Activated CD4-positive, alpha-beta memory T cell treated with anti-CD3 and anti-CD28 coated beads for 36 hours (primary cell): ENCODE measurements at regions not wholly inside any gene's neighbourhood (a gene's known extent, or its start where the extent isn't known, plus 50 kb on each side); places are given as distances from the start of the nearest gene placed in this dataset.
A peak's percentile ranks its signal among the peaks of the same experiment; 100 is the strongest.

ENCODE experiments used
- CTCF ChIA-PET: fragments of 350-600 bp; sonication (Branson Sonifier 250); formaldehyde crosslinking; loops from one replicate; lab custom pipeline; 2021; ENCODE audit warnings: antibody characterized with exemption, inconsistent platforms; lab: Charles Lee
- POLR2A ChIA-PET: fragments of 350-600 bp; sonication (Branson Sonifier 250); formaldehyde crosslinking; loops from one replicate; lab custom pipeline; 2021; ENCODE audit warnings: antibody characterized with exemption; lab: Charles Lee
- DNase-seq: peaks from one replicate; pipeline ENCODE4 v3.0.0-alpha.2; 2020
- H3K27ac Mint-ChIP-seq: one replicate; pipeline ENCODE4 v1.8.0; 2021; ENCODE audit warnings: mixed read lengths
- H3K27me3 Mint-ChIP-seq: one replicate; pipeline ENCODE4 v1.8.0; 2021; ENCODE audit warnings: mixed read lengths
- H3K36me3 Mint-ChIP-seq: one replicate; pipeline ENCODE4 v1.8.0; 2021; ENCODE audit warnings: mixed read lengths
- H3K4me1 Mint-ChIP-seq: one replicate; pipeline ENCODE4 v1.8.0; 2021; ENCODE audit warnings: low read depth, mixed read lengths
- H3K4me3 Mint-ChIP-seq: one replicate; pipeline ENCODE4 v1.8.0; 2021; ENCODE audit warnings: mild to moderate bottlenecking, mixed read lengths
- H3K9me3 Mint-ChIP-seq: one replicate; pipeline ENCODE4 v1.8.0; 2021; ENCODE audit warnings: mixed read lengths
- intact Hi-C: fragments of 100-400 bp; cut with micrococcal nuclease; formaldehyde crosslinking; loops from one replicate; pipeline ENCODE4 v1.15.1; 2023

DNA sequence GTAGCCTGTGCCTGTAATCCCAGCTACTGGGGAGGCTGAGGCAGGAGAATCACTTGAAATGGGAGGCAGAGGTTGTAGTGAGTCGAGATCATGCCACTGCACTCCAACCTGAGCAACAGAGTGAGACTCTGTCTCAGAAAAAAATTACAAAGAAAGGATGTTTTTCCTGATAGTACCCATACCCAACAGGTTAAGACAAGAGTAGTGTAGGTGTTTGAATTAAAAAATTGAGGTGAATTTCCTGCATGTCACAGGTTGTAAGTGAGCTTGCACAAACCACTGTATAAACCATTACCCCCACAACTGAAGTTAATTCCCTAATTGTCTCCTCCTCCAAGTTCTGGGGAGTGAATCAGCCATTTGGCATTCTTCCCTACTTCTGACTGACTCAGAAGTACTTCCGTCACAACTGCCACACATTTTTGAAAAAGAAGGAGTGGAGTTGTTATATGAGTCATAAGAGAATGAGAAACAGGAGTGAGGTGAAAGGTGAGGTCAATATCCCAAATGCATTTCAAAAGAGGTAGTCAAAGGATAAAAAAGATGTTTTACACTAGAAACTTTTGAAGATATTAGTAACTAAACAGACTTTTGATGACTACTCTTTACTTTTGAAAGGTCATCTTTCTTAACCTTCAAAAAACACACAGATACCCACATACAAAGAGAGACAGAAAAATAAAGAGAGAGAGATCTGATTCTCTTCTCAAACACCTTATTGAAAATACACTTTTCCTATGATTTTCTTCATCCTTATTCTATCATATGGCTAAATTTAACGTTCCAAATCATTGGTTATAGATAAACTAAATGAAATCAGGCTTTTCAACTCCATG is 134.5 kb downstream of the BTC start:
- no peak for DNase-seq
- ChIA-PET CTCF (no interaction called here), POLR2A (no interaction called here)
- intact Hi-C loops: no loop called here
- Mint-ChIP-seq H3K27me3 (peaks cover 14% of the 10 kb centered on the region), H3K4me1 (peaks cover 3% of the 10 kb centered on the region), H3K36me3 (no peaks in the 10 kb centered on the region), H3K27ac (no peak overlapping the region), H3K4me3 (no peak overlapping the region), H3K9me3 (no peaks in the 10 kb centered on the region)

DNA sequence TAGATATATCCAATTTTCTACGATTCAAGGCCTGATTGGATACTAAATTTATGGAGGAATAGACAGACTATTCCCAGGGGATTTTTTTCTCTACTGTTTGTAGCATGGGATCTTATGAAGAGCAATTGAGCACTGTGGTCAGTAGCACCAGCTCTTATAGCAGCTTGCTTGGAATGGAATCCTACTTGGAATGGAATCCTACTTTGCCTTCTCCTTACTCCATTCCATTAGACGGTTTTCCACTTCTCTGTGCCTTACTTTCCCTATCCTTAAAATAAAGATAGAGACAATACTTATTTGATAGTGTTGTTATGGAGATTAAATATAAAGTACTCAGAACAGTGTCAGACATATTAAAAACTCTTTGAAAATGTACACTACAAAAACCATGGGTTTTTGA is 133.5 kb downstream of the BTC start:
- POLR2A ChIA-PET: no interaction called here
- peaks cover 3% of the 10 kb centered on the region for H3K4me1 Mint-ChIP-seq
- intact Hi-C loops: no loop called here
- CTCF ChIA-PET: interaction anchor here (0.6 kb wide), 1 partner anchor 284 kb away, joined by 3 read pairs; no protein-coding TSS in a partner anchor
- no peak for DNase-seq
- no peaks in the 10 kb centered on the region for H3K9me3 Mint-ChIP-seq
- no peak overlapping the region for H3K27ac Mint-ChIP-seq
- H3K27me3 Mint-ChIP-seq: peaks cover 8% of the 10 kb centered on the region
- H3K36me3 Mint-ChIP-seq: no peaks in the 10 kb centered on the region
- H3K4me3 Mint-ChIP-seq: no peak overlapping the region

DNA sequence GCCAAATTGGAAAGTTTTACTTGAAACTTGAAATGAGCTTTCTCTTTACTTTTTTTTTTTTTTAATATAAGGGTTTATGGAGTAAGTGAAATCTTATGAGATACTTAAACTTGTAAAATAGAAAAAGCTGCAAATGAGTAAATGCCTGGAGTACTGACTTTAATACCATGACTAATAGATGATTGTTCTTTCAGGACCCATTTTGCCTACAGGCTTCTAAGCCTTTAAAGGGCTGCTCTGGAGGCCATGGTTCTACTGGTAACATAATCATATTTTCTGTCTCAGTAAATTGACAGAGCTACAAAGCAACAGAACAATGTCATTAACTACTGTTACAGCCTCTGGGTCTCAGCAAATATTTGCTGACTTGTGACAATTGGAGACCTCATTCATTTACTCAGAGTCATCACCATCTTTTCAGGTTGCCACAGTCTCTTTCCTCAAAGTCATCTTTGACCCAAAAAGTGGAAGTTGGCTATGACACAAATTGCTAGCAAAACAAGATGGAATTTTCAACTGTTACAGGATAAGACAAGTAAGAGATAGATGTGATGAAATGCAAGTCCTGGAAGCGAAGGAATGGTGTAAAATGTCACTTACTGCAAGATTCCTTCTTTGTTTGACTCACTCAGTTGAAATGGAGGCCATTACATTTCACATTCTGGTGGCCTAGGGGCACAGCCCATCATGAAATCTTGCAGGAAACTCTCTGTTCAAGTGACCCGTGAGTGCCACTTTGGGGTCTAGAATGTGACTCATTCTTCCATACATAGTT is 132.7 kb downstream of the BTC start:
- intact Hi-C loops: no loop called here

DNA sequence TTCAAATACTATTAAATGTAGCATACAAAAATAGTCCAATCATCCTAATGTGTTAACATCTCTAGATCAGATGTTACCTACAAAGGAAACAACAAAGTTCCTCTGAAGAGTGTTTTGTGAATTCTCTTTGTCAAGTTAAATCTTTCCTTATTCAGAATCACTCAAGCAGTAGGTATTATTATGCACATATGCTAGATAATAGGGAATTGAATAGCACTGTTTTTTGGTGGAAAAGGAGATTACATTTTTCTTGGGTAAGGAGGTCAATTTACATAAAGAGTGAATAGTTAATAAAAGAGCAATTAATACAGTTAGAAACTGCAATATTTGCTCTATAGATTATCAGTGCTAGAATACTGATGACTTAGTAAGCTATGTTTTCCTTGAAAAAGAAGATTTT is 130.7 kb downstream of the BTC start:
- CTCF ChIA-PET: no interaction called here
- POLR2A ChIA-PET: no interaction called here
- Mint-ChIP-seq H3K36me3 (no peaks in the 10 kb centered on the region), H3K27me3 (peaks cover 6% of the 10 kb centered on the region), H3K27ac (no peak overlapping the region), H3K4me3 (no peak overlapping the region), H3K9me3 (no peaks in the 10 kb centered on the region), H3K4me1 (peaks cover 3% of the 10 kb centered on the region)
- intact Hi-C loops: no loop called here
- no peak for DNase-seq

More for the DNA sequence above, 132.7 kb downstream of the BTC start:
- no peak for DNase-seq
- Mint-ChIP-seq H3K4me3 (no peak overlapping the region), H3K36me3 (no peaks in the 10 kb centered on the region), H3K9me3 (no peaks in the 10 kb centered on the region), H3K27ac (no peak overlapping the region), H3K4me1 (peaks cover 3% of the 10 kb centered on the region), H3K27me3 (peaks cover 8% of the 10 kb centered on the region)
- ChIA-PET CTCF (interaction anchor here (0.6 kb wide), 1 partner anchor 285 kb away, joined by 3 read pairs; no protein-coding TSS in a partner anchor), POLR2A (no interaction called here)

DNA sequence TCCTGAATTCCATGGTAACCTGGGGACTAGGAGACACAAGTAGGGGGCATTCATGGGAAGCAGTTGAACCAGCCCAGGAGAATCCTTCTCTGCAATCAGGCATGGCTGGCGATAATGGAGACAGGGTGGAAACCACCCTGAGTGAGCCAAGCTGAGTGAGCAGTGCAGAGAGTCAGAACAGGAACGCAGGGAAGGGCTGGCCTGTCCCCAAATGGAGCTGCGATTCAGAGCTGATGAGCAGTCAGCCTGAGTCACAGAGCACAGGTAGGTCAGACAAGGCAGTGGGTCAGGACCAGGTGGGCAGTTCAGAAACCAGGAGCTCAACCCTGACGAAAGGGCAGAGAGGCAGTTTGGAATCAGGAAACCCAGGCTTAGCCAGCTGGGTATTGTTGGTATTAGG is 129.0 kb downstream of the BTC start:
- peaks cover 6% of the 10 kb centered on the region for H3K27me3 Mint-ChIP-seq
- H3K36me3 Mint-ChIP-seq: no peaks in the 10 kb centered on the region
- intact Hi-C loops: no loop called here
- ChIA-PET POLR2A (no interaction called here), CTCF (no interaction called here)
- H3K4me3 Mint-ChIP-seq: no peak overlapping the region
- peaks cover 3% of the 10 kb centered on the region for H3K4me1 Mint-ChIP-seq
- peak; percentile 8 for DNase-seq
- H3K9me3 Mint-ChIP-seq: no peaks in the 10 kb centered on the region
- no peak overlapping the region for H3K27ac Mint-ChIP-seq

DNA sequence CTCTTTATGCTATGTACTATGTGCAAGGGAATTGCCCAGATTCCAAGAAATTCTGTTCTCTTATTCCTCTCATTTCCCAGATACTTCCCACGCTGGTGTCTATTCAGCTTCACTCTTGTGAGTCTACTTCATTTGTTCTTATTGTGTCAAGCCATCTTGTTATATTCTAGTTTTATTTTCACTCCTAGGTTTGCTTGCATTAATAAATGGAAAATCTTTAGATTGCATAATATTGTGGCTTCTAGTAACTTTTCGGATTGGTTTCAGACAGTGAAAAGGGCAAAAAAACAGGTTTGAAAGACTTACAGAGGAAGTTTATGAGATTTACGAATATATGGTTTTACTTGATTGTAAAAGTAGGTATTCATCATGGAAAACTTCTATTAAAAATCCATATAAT is 128.4 kb downstream of the BTC start:
- Mint-ChIP-seq H3K27ac (no peak overlapping the region), H3K36me3 (no peaks in the 10 kb centered on the region), H3K9me3 (no peaks in the 10 kb centered on the region), H3K4me3 (no peak overlapping the region), H3K4me1 (peaks cover 3% of the 10 kb centered on the region), H3K27me3 (peaks cover 6% of the 10 kb centered on the region)
- ChIA-PET CTCF (interaction anchor here (1.2 kb wide), 1 partner anchor 10 kb away, joined by 6 read pairs; no protein-coding TSS in a partner anchor), POLR2A (no interaction called here)
- DNase-seq: no peak
- intact Hi-C loops: no loop called here

DNA sequence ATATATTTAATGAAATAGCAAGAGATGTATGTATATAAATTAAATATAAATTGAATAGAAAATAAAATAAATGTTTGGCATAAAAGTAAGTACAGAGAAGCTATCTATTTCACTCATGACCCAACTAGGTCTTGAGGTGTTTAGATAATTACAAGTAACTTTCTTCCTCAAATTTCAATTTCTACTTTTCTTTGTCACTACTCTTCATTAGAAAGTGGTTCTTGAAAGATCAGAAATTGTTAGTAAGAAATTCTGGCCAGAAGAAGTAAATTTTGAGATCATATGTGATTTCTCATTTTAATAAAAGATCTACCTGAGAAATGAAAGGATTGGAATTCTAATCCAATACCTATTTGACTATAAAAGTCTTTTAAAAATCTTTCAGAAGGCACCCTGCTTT is 126.9 kb downstream of the BTC start:
- Mint-ChIP-seq H3K36me3 (no peaks in the 10 kb centered on the region), H3K27me3 (peaks cover 7% of the 10 kb centered on the region), H3K4me3 (no peak overlapping the region), H3K4me1 (no peaks in the 10 kb centered on the region), H3K27ac (no peak overlapping the region), H3K9me3 (no peaks in the 10 kb centered on the region)
- ChIA-PET POLR2A (no interaction called here), CTCF (interaction anchor here (0.6 kb wide), 1 partner anchor 10 kb away, joined by 3 read pairs; no protein-coding TSS in a partner anchor)
- no peak for DNase-seq
- intact Hi-C loops: no loop called here

DNA sequence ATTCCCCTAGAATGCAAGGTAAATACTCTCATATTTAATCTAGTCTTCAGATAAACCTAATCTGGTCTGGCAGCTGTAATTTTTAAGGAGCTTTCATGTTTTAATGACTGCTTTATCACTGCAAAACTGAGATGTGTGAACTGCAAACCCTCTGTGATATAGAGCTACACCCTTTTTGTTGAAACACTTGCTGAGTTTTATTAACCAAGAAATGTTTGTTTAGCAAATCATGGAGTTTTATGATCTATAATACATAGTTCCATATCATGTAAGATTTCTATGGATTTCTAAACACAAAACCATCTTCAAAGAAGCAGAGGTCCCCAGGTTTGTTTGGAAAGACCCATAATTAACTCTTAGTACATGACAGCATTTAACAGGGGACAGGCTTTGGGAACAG is 126.4 kb downstream of the BTC start:
- intact Hi-C loops: no loop called here
- Mint-ChIP-seq H3K27ac (no peak overlapping the region), H3K9me3 (no peaks in the 10 kb centered on the region), H3K4me1 (no peaks in the 10 kb centered on the region), H3K27me3 (peaks cover 7% of the 10 kb centered on the region), H3K4me3 (no peak overlapping the region), H3K36me3 (no peaks in the 10 kb centered on the region)
- ChIA-PET POLR2A (no interaction called here), CTCF (interaction anchor here (0.6 kb wide), 1 partner anchor 10 kb away, joined by 3 read pairs; no protein-coding TSS in a partner anchor)
- DNase-seq: no peak

DNA sequence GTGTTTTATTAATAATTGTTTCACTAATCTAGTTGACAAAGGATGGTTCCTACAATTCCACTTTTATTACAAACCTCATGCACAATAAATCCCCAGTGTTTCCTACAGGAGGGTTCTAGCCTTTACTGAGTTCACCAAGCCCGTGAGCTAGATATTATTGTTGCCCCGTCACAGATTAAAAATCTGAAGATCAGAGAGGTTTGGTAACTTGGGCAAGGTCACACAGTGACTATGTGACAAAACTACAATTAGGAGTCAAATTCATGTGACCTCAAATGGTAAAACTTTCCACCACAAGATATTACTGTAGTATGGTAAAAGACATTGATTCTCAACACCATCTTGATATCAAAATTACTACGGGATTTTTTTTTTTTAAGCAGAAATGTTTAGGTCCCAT is 124.6 kb downstream of the BTC start:
- no peaks in the 10 kb centered on the region for H3K4me1 Mint-ChIP-seq
- H3K27ac Mint-ChIP-seq: no peak overlapping the region
- CTCF ChIA-PET: interaction anchor here (0.6 to 1.1 kb wide), 2 partner anchors 241 to 291 kb away, joined by 3 read pairs; no protein-coding TSS in a partner anchor
- H3K36me3 Mint-ChIP-seq: no peaks in the 10 kb centered on the region
- POLR2A ChIA-PET: no interaction called here
- H3K9me3 Mint-ChIP-seq: no peaks in the 10 kb centered on the region
- H3K4me3 Mint-ChIP-seq: no peak overlapping the region
- peaks cover 2% of the 10 kb centered on the region for H3K27me3 Mint-ChIP-seq
- DNase-seq: no peak
- intact Hi-C loops: loop anchor here (5.0 kb wide), 1 partner anchor 132 kb away; no protein-coding TSS in a partner anchor

DNA sequence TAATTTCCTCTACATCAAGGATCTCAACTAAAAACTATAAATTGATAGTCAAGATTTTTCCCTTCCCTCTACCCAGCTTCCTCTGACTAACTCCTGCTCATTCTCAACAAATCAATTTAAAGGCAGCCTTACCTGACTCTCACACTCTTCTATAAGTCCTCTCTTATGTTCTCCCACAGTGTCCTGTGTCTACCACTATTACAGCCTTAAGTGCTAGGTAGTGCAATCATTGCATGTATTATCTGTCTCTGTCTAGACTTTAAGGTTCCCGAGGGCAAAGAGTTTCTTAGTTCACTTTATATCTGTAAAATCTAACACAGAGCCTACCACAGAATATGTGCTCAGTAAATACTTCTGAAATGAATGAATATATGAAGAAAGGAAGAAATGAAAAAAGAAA is 123.7 kb downstream of the BTC start:
- CTCF ChIA-PET: interaction anchor here (0.6 to 1.7 kb wide), 8 partner anchors 140 to 445 kb away, joined by 3 to 22 read pairs (median 4); no protein-coding TSS in a partner anchor
- Mint-ChIP-seq H3K4me1 (no peaks in the 10 kb centered on the region), H3K9me3 (no peaks in the 10 kb centered on the region), H3K27ac (no peak overlapping the region), H3K36me3 (no peaks in the 10 kb centered on the region), H3K27me3 (peaks cover 2% of the 10 kb centered on the region), H3K4me3 (no peak overlapping the region)
- DNase-seq: no peak
- POLR2A ChIA-PET: no interaction called here
- intact Hi-C loops: loop anchor here (5.0 kb wide), 1 partner anchor 133 kb away; no protein-coding TSS in a partner anchor

DNA sequence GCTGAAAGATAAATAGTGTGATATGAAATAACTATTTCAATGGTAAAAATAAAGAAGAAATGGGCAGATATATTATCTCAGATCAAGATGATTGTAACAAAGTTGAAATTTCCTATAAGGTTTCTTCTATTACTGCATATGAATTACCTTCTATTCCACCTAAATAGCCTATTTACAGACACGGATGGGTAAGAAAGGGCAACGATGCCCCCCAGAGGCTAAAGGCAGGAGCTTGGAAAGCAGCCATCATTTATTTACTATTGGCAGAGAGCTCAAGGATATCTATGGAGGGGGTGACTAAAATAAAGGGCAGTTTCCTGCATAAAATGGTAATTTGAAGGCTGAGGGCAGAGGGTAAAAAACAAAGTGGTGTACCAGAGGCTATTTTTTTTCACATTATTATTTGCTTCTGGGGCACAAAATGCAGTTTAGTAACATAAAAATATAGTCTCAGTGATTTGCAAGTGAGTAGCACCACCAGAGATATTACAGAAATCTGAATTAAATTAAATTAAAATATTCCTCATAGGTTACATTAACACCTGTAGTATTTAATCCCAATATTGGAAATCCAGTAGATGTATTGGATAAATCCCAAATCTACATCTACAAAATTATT is 123.1 kb downstream of the BTC start:
- ChIA-PET POLR2A (no interaction called here), CTCF (interaction anchor here (0.6 to 1.7 kb wide), 11 partner anchors 33 to 445 kb away, joined by 3 to 22 read pairs (median 3); no protein-coding TSS in a partner anchor)
- Mint-ChIP-seq H3K4me3 (no peak overlapping the region), H3K27me3 (peaks cover 2% of the 10 kb centered on the region), H3K36me3 (no peaks in the 10 kb centered on the region), H3K9me3 (no peaks in the 10 kb centered on the region), H3K27ac (no peak overlapping the region), H3K4me1 (no peaks in the 10 kb centered on the region)
- intact Hi-C loops: loop anchor here (1.0 to 5.0 kb wide), 3 partner anchors 134 to 351 kb away; no protein-coding TSS in a partner anchor
- DNase-seq: peak; percentile 57
